HL-60 (cell line): ENCODE measurements at regions not wholly inside any gene's neighbourhood (a gene's known extent, or its start where the extent isn't known, plus 50 kb on each side); places are given as distances from the start of the nearest gene placed in this dataset.

ENCODE experiments used
- DNase-seq, 2 experiments: peaks; one replicate each; pipeline ENCODE4 v3.0.0-alpha.2; 2010 to 2020; ENCODE audit warnings: low read depth in 1 of 2, low spot score in 1 of 2
- H3K27ac ChIP-seq: fragments of 250-450 bp; sonication (Bioruptor Pico); replicated peaks from 2 replicates; pipeline ENCODE4 v1.5.1; 2020; ENCODE audit warnings: mild to moderate bottlenecking, moderate library complexity
- H3K27me3 ChIP-seq: fragments of 250-450 bp; sonication (Bioruptor Pico); 2 replicates; pipeline ENCODE4 v1.5.1; 2021; ENCODE audit warnings: mild to moderate bottlenecking, moderate library complexity; ENCODE audit not compliant: insufficient read depth, poor library complexity, severe bottlenecking
- H3K4me3 ChIP-seq: replicated peaks from 2 replicates; pipeline ENCODE4 v1.5.1; 2011; ENCODE audit warnings: mild to moderate bottlenecking, control low read depth, low read length; ENCODE audit not compliant: insufficient read depth
- CTCF ChIP-seq: IDR thresholded peaks from one replicate; pipeline ENCODE4 v1.5.1; 2011; ENCODE audit warnings: low read length, control low read depth, inconsistent platforms; ENCODE audit not compliant: insufficient read depth
- GABPA ChIP-seq: IDR thresholded peaks from 2 replicates; pipeline ENCODE4 v1.6.1; 2012; ENCODE audit warnings: low read depth
- POLR2AphosphoS5 ChIP-seq: IDR thresholded peaks from 2 replicates; pipeline ENCODE4 v1.6.1; 2012; ENCODE audit warnings: low read depth
- SPI1 ChIP-seq: IDR thresholded peaks from 2 replicates; pipeline ENCODE4 v1.6.1; 2012; ENCODE audit warnings: low read depth, mild to moderate bottlenecking, borderline replicate concordance
- TF ChIP-seq, protein P1 (sequence below): IDR thresholded peaks from 2 replicates; pipeline ENCODE4 v1.6.1; 2012; ENCODE audit warnings: low read depth; ENCODE audit not compliant: insufficient replicate concordance

GRCh38 chr10:65470986-65471385, 1454.8 kb upstream of the LRRTM3 start:
- no peak overlapping the region for H3K4me3 ChIP-seq
- TF ChIP-seq SPI1, result no peak
- no peak for TF ChIP-seq CTCF
- TF ChIP-seq GABPA, result no peak
- TF ChIP-seq, protein P1, sequence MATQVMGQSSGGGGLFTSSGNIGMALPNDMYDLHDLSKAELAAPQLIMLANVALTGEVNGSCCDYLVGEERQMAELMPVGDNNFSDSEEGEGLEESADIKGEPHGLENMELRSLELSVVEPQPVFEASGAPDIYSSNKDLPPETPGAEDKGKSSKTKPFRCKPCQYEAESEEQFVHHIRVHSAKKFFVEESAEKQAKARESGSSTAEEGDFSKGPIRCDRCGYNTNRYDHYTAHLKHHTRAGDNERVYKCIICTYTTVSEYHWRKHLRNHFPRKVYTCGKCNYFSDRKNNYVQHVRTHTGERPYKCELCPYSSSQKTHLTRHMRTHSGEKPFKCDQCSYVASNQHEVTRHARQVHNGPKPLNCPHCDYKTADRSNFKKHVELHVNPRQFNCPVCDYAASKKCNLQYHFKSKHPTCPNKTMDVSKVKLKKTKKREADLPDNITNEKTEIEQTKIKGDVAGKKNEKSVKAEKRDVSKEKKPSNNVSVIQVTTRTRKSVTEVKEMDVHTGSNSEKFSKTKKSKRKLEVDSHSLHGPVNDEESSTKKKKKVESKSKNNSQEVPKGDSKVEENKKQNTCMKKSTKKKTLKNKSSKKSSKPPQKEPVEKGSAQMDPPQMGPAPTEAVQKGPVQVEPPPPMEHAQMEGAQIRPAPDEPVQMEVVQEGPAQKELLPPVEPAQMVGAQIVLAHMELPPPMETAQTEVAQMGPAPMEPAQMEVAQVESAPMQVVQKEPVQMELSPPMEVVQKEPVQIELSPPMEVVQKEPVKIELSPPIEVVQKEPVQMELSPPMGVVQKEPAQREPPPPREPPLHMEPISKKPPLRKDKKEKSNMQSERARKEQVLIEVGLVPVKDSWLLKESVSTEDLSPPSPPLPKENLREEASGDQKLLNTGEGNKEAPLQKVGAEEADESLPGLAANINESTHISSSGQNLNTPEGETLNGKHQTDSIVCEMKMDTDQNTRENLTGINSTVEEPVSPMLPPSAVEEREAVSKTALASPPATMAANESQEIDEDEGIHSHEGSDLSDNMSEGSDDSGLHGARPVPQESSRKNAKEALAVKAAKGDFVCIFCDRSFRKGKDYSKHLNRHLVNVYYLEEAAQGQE, result no peak
- TF ChIP-seq POLR2AphosphoS5, result no peak
- no peak for DNase-seq
- H3K27ac ChIP-seq, result no peak overlapping the region
- H3K27me3 ChIP-seq, result no peaks in the 10 kb centered on the region

GRCh38 chr10:65482848-65483247, 1443.0 kb upstream of the LRRTM3 start:
- Histone ChIP-seq H3K27me3 (no peaks in the 10 kb centered on the region), H3K4me3 (no peak overlapping the region), H3K27ac (no peak overlapping the region)
- no peak for DNase-seq
- TF ChIP-seq CTCF (no peak), POLR2AphosphoS5 (no peak), GABPA (no peak), SPI1 (no peak)
- TF ChIP-seq, protein P1, result no peak

DNA sequence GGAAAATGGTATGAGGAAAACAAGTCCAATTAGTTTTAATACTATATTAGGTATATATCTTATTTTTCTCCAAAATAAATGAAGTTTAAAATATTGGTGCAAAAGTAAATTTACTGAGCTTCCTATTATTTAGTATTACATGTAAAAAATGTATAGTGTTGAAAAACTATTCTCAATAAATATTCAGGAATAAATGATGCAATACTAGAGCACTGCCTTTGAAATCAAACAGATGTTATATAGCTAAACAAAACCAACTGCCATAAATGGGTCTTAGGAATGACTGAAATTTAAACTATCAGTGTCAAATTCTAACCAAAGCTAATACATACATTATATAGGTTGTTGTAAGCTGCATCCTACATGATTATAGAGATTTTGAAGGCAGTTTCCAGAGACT, 1434.0 kb upstream of the LRRTM3 start:
- no peak for TF ChIP-seq CTCF
- TF ChIP-seq POLR2AphosphoS5, result no peak
- no peak for TF ChIP-seq SPI1
- TF ChIP-seq GABPA, result no peak
- TF ChIP-seq, protein P1, result no peak
- no peak overlapping the region for H3K27ac ChIP-seq
- DNase-seq, result no peak
- no peaks in the 10 kb centered on the region for H3K27me3 ChIP-seq
- H3K4me3 ChIP-seq, result no peak overlapping the region
